DMS79 treated with DMSO at 0.1 percent for 48 hours (cell line): ENCODE measurements at regions not wholly inside any gene's neighbourhood (a gene's known extent, or its start where the extent isn't known, plus 50 kb on each side); places are given as distances from the start of the nearest gene placed in this dataset.
"Not testable (repeated sequence)": the region's sequence is repeated elsewhere in the genome, so short reads cannot be mapped to it uniquely, and the experiment has no call there.

Experiments used
- DNase-seq: peaks from one replicate; lab custom pipeline; 2025; lab: John Stamatoyannopoulos, UW

DNA sequence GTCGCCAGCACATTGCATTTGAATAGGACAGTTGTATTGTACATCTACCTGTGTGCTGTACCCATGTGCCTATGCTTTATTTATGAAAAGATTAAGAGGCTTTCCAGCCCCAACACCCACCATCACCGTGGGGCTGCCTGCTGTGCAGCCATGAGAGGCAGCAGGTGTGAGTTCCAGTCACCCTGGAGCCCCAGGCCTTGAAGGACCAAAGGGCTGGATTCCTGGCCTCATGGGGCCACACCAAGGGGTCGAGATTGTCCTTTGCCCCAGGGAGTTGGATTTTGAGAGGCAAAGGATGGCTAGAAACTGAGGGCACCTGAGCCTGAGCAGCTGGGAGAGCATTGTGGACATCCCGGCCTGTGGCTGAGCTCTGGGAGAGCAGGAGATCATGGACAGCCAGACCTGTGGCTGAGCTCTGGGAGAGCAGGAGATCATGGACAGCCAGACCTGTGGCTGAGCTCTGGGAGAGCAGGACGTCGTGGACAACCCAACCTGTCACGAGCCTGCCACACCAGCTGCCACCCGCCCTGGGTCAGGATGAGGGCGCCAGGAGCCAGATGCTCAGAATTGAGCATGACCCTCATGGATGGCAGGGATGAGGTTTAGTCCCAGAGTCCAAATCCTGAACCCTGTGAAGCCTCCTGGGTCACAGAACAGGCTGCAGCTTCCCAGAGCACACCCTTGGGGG lies 182.5 kb upstream of the RAB6C start:
- no peak for DNase-seq

DNA sequence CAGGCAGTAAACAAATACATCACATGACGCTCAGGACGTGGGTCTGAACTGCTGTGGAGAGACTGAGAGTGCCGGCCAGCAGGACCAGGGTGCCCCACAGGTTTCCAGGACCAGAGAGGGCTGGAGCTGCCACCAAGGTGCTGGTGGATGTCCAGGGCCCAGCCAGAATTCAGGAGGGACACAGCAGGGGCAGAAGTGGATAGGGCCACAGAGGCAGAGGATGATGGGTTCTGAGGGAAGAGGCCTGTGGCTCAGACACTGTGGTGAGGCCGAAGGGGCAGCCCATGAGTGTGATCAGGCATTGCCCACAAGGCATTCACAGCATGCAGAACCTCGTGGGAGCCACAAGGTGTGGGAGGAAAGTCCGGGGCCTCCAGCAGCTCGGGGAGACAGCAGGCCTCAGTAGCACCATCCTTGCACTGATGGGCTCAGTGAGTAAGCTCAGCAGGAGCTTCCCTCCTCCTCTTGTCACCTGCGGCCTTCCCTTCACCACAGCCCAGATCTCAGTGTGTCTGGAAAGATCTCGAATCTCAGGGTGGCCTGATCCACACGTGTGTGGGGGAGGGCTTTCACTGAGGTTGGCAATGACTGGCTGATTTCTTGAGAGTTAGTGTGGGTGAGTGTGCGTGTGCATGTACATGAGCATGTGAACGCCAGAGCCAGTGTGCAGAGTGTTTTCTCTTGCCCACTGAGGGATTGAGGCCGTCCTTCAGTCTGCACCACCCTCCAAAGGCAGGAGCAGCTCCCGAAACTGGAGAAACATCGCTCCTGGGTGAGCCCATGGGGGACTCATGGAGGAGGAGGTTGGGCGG lies 181.8 kb upstream of the RAB6C start:
- no peak for DNase-seq

DNA sequence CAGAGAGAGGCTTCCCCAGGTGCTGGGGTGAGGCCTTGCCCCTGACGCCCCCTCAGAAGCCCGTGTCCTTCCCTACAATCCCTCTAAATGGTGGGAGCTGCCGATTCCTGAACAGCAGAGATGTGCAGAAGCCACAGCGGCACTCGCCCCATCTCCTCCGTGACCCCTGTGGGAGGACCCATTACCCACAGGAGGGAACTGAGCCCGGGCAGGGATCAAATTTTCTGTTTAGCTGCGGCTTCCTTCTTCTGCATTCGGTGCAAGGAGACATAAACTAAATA lies 181.2 kb upstream of the RAB6C start:
- no peak for DNase-seq

DNA sequence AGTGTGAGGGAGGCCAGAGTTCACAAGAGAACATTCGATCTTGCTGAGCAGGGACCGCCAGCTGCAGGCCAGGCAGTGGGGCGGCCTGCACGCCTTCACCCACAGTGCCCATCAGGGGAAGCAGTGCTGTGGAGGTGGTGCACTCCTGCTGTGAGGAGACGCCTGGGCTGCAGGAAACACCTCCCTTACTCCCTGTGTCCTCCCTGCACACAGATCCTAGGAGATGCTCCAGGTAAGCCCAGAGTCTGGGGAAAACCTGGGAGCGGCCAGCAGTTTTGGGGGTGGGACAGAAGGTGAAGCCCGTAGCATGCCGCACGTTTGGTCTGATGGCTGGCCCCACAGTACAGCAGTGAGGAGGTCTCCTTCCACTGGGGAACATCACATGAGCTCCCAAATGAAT lies 180.8 kb upstream of the RAB6C start:
- no peak for DNase-seq

DNA sequence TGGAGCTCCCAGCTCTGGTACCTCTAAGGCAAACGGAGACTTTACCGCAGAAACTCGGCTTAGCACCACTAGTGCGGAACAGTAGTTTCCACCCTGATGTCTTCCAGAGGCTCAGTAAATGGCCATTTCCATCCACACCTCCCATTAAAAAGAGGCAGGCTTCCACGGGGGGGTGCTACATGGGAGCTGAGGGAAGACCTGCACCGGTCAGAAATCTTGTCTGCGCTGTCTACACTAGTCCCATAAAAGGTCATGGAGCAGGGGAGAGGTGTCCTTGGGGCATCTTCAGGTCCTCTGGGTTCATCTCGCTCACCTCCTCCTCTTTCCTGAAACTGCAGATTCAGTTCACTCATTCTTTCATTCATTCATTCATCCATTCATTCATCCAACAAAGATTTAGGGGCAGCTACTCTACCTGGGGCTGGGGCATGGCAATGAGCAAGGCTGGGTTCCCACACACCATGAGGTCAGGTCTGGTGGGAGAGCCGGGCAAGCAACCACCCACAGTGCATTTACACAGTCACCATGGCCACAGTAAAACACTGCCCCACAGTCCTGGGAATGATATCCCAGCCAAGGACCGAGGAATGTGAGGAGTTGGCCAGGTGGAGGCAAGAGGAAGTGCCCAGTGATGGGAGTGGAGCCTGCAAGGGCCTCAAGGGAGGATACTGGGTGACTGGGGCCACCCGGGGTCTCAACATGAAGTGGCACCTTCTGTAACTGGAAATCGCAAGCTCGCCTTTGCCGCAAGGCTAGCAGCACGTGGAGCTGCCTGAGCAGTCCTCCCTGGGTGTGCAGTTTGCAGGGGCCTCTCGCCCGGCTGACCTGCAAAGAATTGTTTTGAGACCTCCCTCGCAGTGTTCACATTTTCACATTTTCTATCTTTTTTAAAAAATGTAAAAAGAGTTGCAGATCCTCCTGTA lies 180.2 kb upstream of the RAB6C start:
- no peak for DNase-seq

DNA sequence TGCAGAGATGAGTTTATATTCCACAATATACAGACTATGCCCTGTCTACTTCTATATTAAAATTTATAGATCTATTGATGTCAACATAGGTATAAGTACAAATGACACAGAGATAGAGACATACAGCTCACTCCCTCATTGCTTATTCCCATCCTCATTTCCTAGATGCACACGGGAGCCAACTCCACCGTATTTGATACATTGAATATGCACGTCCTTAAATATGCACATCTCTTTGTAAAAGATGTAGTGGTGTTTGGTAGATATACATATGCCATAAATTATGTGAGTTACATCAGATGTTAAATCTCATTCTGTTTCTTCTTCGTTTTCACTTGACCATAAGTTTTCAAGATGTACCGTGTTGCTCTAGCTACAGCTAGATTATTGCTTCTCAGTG lies 179.2 kb upstream of the RAB6C start:
- DNase-seq = no peak

DNA sequence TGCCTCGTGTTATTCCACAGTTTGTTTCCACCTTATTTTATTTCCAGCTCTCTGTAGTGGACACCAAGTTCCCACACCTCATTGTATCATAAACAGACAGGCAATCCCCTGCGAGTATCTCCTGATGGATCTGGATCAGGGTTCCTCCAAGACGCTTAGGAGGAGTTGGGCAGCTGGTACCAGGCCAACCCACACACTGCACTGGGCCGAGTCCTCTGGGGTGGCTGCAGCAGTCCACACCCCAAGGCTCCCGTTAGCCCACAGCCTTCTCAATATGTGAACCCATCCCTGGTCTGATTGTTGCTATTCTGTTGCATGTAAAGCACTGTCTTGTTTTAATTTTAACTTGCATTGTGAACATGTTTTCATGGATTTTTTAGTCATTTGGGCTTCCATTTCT lies 178.8 kb upstream of the RAB6C start:
- no peak for DNase-seq

DNA sequence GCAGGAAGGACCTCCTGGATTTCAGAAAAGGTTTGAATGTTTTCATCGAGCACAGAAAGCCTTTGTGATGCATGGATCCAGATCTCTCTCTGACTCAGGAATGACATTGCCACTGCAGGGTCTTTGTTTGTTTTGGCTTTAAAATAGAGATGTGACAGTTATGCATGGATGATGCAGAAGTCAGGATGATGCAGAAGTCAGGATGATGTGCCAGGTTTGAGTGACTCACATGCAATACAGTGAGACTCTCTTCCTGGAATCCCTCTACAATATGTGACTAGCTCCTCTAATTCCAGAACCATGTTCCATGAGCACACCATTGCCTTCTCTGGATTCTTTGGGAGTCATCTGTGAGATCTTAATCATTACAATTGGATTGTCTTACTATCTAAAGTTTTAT lies 177.9 kb upstream of the RAB6C start:
- peak; percentile 3 for DNase-seq

DNA sequence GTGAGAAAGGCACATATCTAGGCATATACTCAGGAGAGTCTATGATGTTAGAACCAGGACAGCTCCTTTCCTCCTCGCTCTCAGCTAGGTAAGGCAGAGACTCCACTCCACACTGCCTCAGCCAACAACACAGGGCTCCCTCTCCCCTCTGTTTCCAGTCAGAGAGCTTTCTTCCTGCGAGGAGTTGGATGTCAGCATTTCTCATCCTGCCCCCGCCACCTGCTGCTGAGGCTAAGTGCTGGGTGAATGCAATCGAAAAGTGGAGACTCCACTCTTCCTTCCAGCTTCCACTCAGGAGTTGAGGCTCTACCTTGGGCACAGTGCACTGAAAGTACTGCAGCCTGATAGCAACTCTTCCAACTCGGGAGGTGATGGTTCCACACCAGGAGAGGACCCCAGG lies 177.2 kb upstream of the RAB6C start:
- peak; percentile 15 for DNase-seq

DNA sequence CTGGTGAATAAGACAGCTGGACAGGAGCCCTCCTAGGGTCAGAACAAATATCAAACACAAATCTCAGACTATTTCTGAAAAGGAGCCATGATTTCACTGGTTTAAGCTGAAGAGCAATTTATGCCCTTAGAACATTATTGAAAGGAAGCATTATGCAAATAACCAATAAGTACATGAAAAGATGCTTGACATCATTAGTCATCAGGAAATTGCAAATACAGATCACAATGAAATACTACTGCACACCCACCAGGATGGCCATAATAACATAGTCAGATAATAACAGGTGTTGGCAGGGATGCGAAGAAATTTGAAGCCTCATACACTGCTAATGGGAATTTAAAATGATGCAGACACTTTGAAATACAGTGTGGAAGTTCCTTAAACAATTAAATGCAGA lies 176.4 kb upstream of the RAB6C start:
- peak; percentile 25 for DNase-seq

DNA sequence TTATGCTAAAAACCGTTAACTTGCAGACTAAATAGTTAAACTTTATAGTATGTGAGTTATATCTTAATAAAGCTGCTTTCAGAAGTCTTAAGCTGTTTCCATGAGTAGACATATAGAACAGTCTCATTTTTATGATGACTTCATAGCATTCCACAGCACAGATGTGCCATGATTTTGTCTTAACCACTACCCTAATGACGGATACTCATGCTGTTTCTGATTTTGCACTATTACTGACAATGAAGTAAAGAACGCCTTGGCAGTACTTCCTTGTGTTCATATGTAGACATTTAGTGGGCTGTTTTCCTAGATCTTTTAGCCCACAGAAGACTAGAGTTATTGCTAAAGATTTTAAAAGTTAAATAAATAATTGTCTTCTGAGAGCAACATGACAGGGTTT lies 175.6 kb upstream of the RAB6C start:
- no peak for DNase-seq

DNA sequence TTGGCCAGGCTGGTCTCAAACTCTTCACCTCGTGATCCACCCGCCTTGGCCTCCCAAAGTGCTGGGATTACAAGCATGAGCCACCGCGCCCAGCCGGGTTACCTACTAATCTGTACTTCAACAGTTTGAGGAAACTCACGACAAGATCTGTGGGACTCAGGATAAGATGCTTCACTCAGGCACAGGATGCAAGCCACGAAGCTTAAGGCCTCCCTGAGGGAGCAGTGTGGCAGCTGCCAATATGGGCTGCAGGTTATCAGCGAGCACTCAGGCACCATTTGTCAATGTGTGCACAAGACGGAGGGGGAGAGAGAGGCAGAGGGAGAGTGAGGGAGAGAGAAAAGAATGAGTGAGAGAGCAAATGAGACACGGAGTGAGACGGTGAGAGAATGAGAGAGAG lies 173.6 kb upstream of the RAB6C start:
- no peak for DNase-seq

DNA sequence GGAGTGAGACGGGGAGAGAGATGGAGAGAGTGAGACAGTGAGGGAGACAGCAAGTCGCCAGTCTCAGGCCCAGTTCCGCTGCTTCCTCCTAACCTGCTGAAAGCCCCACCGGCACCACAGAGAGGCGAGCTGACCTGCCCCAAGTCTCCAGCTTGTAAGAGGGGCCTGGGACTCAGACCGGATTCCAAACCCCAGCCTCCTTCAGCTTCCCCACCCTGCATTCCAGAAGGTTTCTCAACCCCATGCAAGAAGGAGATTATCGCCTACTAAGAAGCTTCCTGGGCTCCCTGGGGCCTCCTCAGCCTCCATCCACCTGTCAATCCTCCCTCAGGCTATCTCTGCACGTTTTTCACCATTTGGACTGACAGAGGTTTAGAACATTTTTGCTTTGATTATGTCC lies 173.1 kb upstream of the RAB6C start:
- DNase-seq = no peak

DNA sequence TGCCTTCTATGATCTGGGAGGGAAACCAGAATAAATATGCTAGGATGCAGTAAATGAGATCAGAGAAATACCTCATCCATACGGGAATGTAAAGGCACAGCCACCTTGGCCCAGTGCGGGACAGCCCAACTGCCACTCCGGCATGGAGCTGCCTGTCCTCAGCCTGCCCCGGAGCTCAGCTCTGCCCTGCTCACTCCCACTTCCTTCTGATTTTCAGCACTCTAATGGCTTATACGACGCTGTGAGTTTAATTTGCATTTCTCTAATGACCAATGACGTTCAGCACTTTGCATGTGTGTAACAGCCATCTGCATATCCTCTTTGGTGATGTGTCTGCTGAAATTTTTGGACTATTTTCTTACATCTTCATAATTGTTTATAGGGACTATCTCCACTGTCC lies 172.5 kb upstream of the RAB6C start:
- no peak for DNase-seq

DNA sequence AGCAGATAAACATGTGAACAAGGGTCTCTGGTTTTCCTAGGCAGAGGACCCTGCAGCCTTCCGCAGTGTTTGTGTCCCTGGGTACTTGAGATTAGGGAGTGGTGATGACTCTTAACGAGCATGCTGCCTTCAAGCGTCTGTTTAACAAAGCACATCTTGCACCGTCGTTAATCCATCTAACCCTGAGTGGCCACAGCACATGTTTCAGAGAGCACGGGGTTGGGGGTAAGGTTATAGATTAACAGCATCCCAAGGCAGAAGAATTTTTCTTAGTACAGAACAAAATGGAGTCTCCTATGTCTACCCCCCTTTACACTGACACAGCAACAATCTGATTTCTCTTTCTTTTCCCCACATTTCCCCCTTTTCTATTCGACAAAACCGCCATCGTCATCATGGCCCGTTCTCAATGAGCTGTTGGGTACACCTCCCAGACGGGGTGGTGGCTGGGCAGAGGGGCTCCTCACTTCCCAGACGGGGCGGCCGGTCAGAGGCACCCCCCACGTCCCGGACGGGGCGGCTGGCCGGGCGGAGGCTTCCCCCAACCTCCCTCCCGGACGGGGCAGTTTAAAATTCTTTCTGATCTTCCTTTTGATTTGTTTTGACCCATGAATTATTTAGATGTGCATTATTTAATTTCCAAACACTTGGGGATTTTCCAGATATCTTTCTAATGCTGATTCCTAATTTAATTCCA lies 171.7 kb upstream of the RAB6C start:
- DNase-seq = not testable (repeated sequence)

DNA sequence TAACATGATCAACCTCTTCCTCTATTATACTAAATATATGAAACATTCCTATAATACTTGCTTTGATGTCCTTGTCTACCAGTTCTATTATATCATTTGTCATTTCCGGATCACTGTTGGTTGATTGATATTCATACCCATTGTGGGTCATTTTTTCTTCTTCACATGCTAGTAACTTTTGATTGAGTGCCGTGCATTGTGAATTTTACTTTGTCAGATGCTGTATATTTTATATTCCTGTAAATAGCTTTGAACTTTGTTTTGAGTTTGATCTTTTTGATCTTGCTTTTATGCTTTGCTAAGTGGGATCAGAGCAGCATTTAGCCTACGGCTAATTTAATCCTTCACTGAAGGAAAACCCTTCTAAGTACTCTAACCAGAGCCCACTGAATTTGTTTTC lies 168.9 kb upstream of the RAB6C start:
- DNase-seq = no peak

DNA sequence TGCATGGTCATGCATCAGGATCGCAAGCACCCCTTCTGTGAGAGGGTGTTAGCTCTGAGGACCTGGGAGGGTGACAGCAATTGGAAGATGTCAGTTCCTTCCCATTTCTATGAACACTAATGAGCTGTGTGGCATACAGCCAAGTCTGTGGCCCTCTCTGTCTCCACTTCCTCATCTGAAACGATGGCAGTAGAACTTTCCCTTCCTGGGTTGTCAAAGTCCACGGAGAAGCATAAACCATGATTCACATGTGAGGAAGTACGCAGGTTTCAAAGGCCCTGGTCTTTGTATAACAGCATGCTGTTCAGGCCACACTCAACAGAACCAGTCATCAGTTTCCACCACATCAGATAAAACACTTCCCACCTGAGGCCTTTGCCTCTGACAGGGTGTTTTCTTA lies 167.4 kb upstream of the RAB6C start:
- peak; percentile 4 for DNase-seq

DNA sequence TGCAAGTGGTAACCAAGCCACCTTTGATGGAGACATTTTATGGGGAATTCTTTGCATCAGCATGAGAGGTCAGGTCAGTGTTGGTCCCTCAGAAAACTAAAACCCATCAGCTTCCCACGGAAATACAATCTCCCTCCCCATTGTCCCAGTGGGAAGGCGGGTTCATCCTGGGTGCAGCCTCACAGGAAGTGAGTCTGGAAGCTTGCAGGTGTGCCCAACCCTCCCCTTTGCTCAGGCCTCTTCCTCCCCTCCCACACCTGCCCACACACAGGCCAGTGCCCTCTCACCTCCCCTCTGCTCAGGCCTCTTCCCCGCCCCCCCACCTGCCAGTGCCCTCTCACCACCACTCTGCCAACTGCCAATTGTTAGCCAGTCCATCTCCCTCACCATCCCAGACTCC lies 166.8 kb upstream of the RAB6C start:
- DNase-seq = no peak

DNA sequence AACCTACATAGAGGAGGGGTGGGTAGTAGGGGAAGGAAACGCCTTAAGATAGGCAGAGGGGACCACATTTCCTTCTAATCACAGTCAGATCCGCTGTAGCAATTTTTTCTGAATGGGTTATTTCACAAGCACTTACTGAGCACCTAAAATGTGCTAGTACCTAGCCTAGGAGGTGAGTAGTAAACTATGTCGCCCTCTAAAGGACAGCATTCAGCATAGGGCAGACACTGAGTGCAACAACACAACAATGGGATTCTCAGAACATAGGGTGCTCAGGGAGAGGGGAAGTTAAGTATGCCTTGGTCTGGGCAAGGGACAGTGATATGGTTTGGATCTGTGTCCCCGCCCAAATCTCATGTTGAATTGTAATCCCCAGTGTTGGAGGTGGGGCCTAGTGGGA lies 166.1 kb upstream of the RAB6C start:
- DNase-seq = no peak

DNA sequence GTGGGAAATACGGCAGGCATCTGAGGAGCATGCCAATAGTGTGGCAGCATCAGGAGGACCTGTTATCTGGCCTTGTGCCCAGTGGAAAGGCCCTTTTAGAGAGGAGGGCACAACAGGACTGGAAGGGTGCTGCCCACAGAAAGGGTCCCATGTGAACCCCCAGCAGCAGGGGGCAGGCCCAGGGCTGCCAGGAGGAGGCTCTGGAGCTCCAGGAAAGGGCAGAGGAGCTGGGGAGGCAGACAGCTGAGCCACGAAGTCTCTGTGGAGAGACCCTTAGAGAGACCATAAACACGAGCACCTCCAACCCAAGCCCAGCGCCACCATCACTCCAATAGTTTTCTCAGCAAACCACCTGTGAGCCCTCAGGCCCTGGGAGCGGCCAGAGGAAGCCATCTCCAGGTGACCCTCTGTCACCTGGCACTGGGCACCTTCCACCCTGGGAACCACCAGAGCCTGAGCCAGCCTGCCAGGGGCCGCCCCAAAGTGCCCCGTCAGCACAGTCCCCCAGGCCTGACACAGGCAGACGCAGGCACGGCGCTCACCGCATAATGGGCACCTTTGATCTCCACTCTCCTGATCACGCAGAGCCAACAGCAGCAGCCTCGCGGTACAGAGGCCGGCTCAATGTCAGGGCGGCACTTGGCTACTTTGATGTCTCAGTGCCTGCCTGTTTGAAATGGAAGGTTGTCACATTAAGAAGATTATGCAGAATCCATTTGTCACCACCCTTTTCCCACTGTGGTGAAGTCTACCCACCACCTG lies 162.5 kb upstream of the RAB6C start:
- no peak for DNase-seq

DNA sequence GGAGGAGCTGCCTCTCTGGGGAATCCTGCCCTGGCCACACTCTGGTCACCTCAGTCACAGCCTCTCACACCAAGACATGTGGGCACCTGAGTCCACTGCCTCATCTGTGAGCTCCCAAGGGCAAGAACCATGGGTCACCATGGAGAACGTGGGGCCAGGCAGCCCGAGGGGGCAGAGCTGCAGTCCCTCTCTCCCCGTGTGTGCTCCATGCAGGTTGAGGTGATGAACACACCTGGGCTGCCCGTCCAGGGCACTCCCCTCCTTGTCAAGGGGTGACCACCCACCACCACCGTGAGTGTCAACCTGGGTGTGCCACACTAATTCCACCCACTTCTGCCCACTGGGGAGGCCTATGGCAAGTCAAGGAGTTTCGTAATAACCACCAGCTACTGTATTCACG lies 159.6 kb upstream of the RAB6C start:
- no peak for DNase-seq

DNA sequence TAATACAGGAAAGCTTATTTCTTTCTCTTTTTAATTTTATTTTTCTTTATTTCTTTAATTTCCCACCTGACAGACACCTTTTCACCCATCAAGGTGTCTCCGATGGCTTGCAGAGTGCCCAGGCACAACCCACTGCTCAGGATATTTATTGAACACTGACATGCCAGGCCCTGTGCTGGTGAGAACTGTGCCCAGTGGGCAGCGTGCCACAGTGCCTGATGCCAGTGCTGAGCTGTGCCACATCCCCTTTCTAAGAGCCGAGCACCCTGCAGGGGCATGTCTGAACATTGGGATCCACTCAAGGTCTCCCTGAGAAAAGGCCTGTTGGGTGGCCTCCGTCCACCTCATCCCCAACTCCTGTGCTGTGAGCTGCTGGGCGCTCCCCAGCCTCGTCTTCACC lies 158.6 kb upstream of the RAB6C start:
- DNase-seq = no peak
